Heart left ventricle (tissue), 16 donors: ENCODE measurements at regions not wholly inside any gene's neighbourhood (a gene's known extent, or its start where the extent isn't known, plus 50 kb on each side); places are given as distances from the start of the nearest gene placed in this dataset.

Experiments
- ATAC-seq, 4 donors: fragments of 200-7000 bp; cut with Tn5 transposase; one replicate each; pipeline ENCODE4 v1.9.1; 2020 to 2022; ENCODE audit warnings: moderate library complexity in 4 of 4, mild to moderate bottlenecking in 3 of 4, moderate number of reproducible peaks in 1 of 4
- DNase-seq, 5 donors: peaks; one replicate each; pipeline ENCODE4 v3.0.0-alpha.2; 2020
- H3K27ac ChIP-seq, 12 donors: fragments of 200-600 bp; sonication (generic) in 4 of 12; one replicate each; pipeline versions ENCODE4 v1.5.0 to v1.8.0; 2016 to 2022; ENCODE audit warnings: mild to moderate bottlenecking in 2 of 12
- H3K27me3 ChIP-seq, 9 donors: fragments of 200-600 bp; sonication (generic) in 2 of 9; one replicate each; pipeline versions ENCODE4 v1.5.1 to v1.8.0; 2016 to 2022; ENCODE audit warnings: mild to moderate bottlenecking in 3 of 9
- H3K36me3 ChIP-seq, 9 donors: fragments of 200-600 bp; sonication (generic) in 2 of 9; one replicate each; pipeline versions ENCODE4 v1.5.0 to v1.8.0; 2018 to 2022; ENCODE audit warnings: mild to moderate bottlenecking in 2 of 9
- H3K4me1 ChIP-seq, 12 donors: fragments of 200-600 bp; sonication (generic) in 4 of 12; one replicate each; pipeline versions ENCODE4 v1.5.0 to v1.8.0; 2016 to 2022; ENCODE audit warnings: mild to moderate bottlenecking in 3 of 12
- H3K4me3 ChIP-seq, 12 donors: fragments of 200-600 bp; sonication (generic) in 4 of 12; one replicate each; pipeline versions ENCODE4 v1.5.0 to v1.8.0; 2017 to 2022; ENCODE audit warnings: mild to moderate bottlenecking in 9 of 12, moderate library complexity in 4 of 12
- H3K9me3 ChIP-seq, 12 donors: fragments of 200-600 bp; sonication (generic) in 4 of 12; one replicate each; pipeline versions ENCODE4 v1.5.0 to v1.8.0; 2016 to 2022; ENCODE audit warnings: mild to moderate bottlenecking in 1 of 12
- CTCF ChIP-seq, 12 donors: fragments of 200-600 bp; sonication (generic) in 4 of 12; IDR thresholded peaks; one replicate each; pipeline versions ENCODE4 v1.5.0 to v1.8.0; 2018 to 2022; ENCODE audit warnings: antibody characterized with exemption in 12 of 12, mild to moderate bottlenecking in 5 of 12
- POLR2A ChIP-seq, 2 donors: fragments of 450-650 bp; IDR thresholded peaks; one replicate each; pipeline ENCODE4 v1.6.1; 2017; ENCODE audit warnings: antibody characterized with exemption in 2 of 2, mild to moderate bottlenecking in 2 of 2, moderate library complexity in 2 of 2
- WGBS, 4 donors: extraction: QIAGEN DNeasy Blood & Tissue Kit in 2 of 4; methylation state at CpG; one replicate each; pipeline versions ENCODE4 v1.1.5 to v1.1.7; 2013 to 2018; 5-methylcytosine and 5-hydroxymethylcytosine counted together
- intact Hi-C, 10 donors: fragments of 100-400 bp; cut with DNase I; formaldehyde crosslinking; loops; one replicate each; pipeline versions ENCODE4 v1.11.1 to v1.14.2; 2022
- donor health status: ischemic (EF 13 %, LVEDD 7.1; RV severe dilation, severe dysfunction).
- donor health status: healthy with polysubstance abuse.
- donor health status: DM: no; HTN: yes; CAD: no.
- donor health status: DM: no; HTN: no; CAD: no.
- donor health status: ischemic (EF 25% LVEDD 6.9; RV normal size, moderate dysfunction).
- donor health status: ischemic (EF 25% LVEDD 5.7; RV mildly dilated, moderate dysfunction).
- donor health status: healthy.
- donor health status: DM: yes; HTN: yes; CAD: no.
- donor health status: ischemic (EF 35%, LVEDD 5.7; RV mildly dilated, moderate dysfunction).
- donor health status: nonischemic (EF 11% LVEDD 7.7; RV severe dilation, severe dysfunction).
- donor health status: DM: yes; HTN: yes; CAD: no.
- donor health status: PGD.
- donor health status: ischemic (EF 29% LVEDD 5.4; RV normal size, mild dysfunction).
- donor health status: nonischemic (EF 23%, LVEDD 6.1; RV moderate dilation, normal function).

DNA sequence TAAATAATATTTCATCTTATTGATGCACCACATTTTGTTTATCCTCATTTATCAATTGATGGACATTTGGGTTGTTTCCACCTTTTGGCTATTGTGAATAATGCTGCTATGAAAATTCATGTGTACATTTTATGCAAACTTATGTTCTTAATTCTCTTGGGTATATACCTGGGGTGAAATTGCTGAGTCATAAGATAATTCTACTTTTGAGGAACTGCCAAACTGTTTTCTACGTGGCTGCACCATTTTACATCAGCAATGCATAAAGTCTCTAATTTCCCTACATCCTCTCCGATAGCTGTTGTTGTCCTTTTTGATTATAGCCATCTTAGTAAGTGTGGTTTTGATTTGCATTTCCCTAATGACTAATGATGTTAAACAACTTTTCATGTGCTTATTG is 116.5 kb upstream of the DLX2 start:
- intact Hi-C loops, result loop anchor here in 1 of 10 donors (5.0 kb wide), 1 partner anchor 68 kb away; no protein-coding TSS in a partner anchor
- peaks cover 0 to 6% (median 0%) of the 10 kb centered on the region in 12 donors for H3K4me1 ChIP-seq
- DNase-seq (no peak), ATAC-seq (no peak)
- no peak overlapping the region for H3K4me3 ChIP-seq
- TF ChIP-seq CTCF (IDR thresholded peaks at IDR 0.05) (no peak), POLR2A (IDR thresholded peaks at IDR 0.05) (no peak)
- WGBS, 4 donors, result 86 to 90% (median 87%) methylated on average over 2 of the region's 2 CpGs
- H3K36me3 ChIP-seq, result no peaks in the 10 kb centered on the region
- H3K9me3 ChIP-seq, result no peaks in the 10 kb centered on the region
- H3K27ac ChIP-seq, result no peak overlapping the region
- no peaks in the 10 kb centered on the region for H3K27me3 ChIP-seq

GRCh38 chr2:172220121-172220520 is 117.4 kb upstream of the DLX2 start:
- no peaks in the 10 kb centered on the region for H3K36me3 ChIP-seq
- ATAC-seq (no peak), DNase-seq (no peak)
- no peak overlapping the region for H3K27ac ChIP-seq
- H3K4me3 ChIP-seq, result no peak overlapping the region
- intact Hi-C loops, result loop anchor here in 1 of 10 donors (10.0 kb wide), 1 partner anchor 45 kb away; no protein-coding TSS in a partner anchor
- no peaks in the 10 kb centered on the region for H3K27me3 ChIP-seq
- TF ChIP-seq POLR2A (IDR thresholded peaks at IDR 0.05) (no peak), CTCF (IDR thresholded peaks at IDR 0.05) (no peak)
- H3K4me1 ChIP-seq, result peaks cover 0 to 6% (median 0%) of the 10 kb centered on the region in 12 donors
- no peaks in the 10 kb centered on the region for H3K9me3 ChIP-seq

- Histone ChIP-seq H3K9me3 (no peaks in the 10 kb centered on the region), H3K27ac (no peak overlapping the region), H3K36me3 (no peaks in the 10 kb centered on the region), H3K4me3 (no peak overlapping the region), H3K4me1 (peaks cover 0 to 6% (median 0%) of the 10 kb centered on the region in 12 donors), H3K27me3 (no peaks in the 10 kb centered on the region)
- ATAC-seq, result no peak
- WGBS, 4 donors, result 73 to 82% (median 75%) methylated on average over 5 of the region's 5 CpGs
- intact Hi-C loops, result loop anchor here in 1 of 10 donors (10.0 kb wide), 1 partner anchor 49 kb away; no protein-coding TSS in a partner anchor
- no peak for DNase-seq
- TF ChIP-seq POLR2A (IDR thresholded peaks at IDR 0.05), result no peak
These were observed 120.9 kb upstream of the DLX2 start for GRCh38 chr2:172223601-172224054.

DNA sequence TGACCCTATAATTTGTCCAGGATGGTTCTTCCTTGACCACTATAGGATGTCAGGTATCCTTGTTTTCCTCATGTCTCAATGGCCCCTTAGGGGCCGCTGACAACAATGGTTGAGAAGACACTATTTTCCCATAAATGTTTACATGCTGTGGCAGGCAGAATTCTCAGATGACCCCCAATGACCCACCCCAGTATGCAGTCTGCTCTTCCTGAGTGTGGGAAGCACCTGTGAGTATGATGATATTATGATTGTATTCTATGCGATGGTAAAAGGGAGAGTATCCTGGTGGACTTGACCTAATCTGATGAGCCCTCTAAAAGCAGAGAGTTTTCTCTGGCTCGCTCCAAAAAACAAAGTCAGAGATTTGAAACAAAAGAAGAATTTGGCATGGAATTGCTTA is 123.1 kb upstream of the DLX2 start:
- Histone ChIP-seq H3K9me3 (no peaks in the 10 kb centered on the region), H3K27me3 (no peaks in the 10 kb centered on the region), H3K36me3 (no peaks in the 10 kb centered on the region), H3K4me3 (no peak overlapping the region), H3K27ac (no peak overlapping the region), H3K4me1 (peaks cover 0 to 3% (median 0%) of the 10 kb centered on the region in 12 donors)
- intact Hi-C loops, result loop anchor here in 1 of 10 donors (10.0 kb wide), 1 partner anchor 51 kb away; no protein-coding TSS in a partner anchor
- TF ChIP-seq CTCF (IDR thresholded peaks at IDR 0.05) (no peak), POLR2A (IDR thresholded peaks at IDR 0.05) (no peak)
- WGBS, 4 donors, result 72 to 76% (median 73%) methylated on average over 3 of the region's 3 CpGs
- ATAC-seq (no peak), DNase-seq (no peak)
